K562 (cell line): ENCODE measurements at regions not wholly inside any gene's neighbourhood (a gene's known extent, or its start where the extent isn't known, plus 50 kb on each side); places are given as distances from the start of the nearest gene placed in this dataset.

Experiments used
- ATAC-seq: fragments of 200-7000 bp; cut with Tn5 transposase; 3 replicates; pipeline ENCODE4 v1.9.1; 2020; ENCODE audit warnings: moderate library complexity
- BruUV-seq: library from RNA; stranded (reverse); fragments of 400-500 nt; replicated peaks from 2 replicates; lab custom pipeline; 2021; lab: Mats Ljungman, UMichigan
- CTCF ChIA-PET: fragments of 300-600 bp; formaldehyde crosslinking; extraction: SDS; loops from one replicate; lab custom pipeline; 2021; ENCODE audit warnings: low intra/inter-chr PET ratio; lab: Yijun Ruan, JAX
- POLR2A ChIA-PET: fragments of 300-600, 350-650 bp; sonication (Branson Sonifier 250); formaldehyde crosslinking; extraction: SDS; loops from one replicate; lab custom pipeline; 2021; ENCODE audit warnings: antibody characterized with exemption, inconsistent platforms; lab: Yijun Ruan, JAX
- DNase-seq, 4 experiments: peaks; one replicate each; pipeline versions ENCODE4 v3.0.0 to v3.0.0-alpha.2; 2011 to 2018; ENCODE audit warnings: low spot score in 3 of 4, mixed read lengths in 3 of 4; ENCODE audit errors: extremely low read depth in 1 of 4
- FAIRE-seq: peaks from 2 replicates; lab custom pipeline; 2011; peaks lifted over from hg19 to GRCh38; lab: Jason Lieb, UNC
- H2AFZ ChIP-seq: 2 replicates; pipeline ENCODE4 v1.6.0; 2011; ENCODE audit warnings: low read depth, low read length, control low read depth, inconsistent platforms
- H3K27ac ChIP-seq: fragments of 200-600 bp; 3 replicates; pipeline ENCODE4 v1.8.0; 2011; ENCODE audit warnings: low read depth, mild to moderate bottlenecking, control low read depth, inconsistent platforms, low read length, moderate library complexity, mixed read lengths; ENCODE audit errors: extremely low read depth
- H3K27me3 ChIP-seq, 2 experiments: fragments of 300-600 bp in 1 of 2; 2 replicates in 1 of 2; 3 replicates in 1 of 2; pipeline versions ENCODE4 v1.6.0 to v1.8.0; 2011; ENCODE audit warnings: inconsistent platforms in 2 of 2, low read length in 2 of 2, mild to moderate bottlenecking in 1 of 2, mixed read lengths in 1 of 2, moderate library complexity in 1 of 2; ENCODE audit not compliant: control insufficient read depth in 2 of 2, insufficient read depth in 2 of 2
- H3K36me3 ChIP-seq: fragments of 300-600 bp; 3 replicates; pipeline ENCODE4 v1.8.0; 2011; ENCODE audit warnings: mild to moderate bottlenecking, low read length, inconsistent platforms; ENCODE audit not compliant: control insufficient read depth, insufficient read depth
- H3K4me1 ChIP-seq, 2 experiments: fragments of 200-600 bp in 1 of 2; replicated peaks in 1 of 2; 2 replicates in 1 of 2; 3 replicates in 1 of 2; pipeline versions ENCODE4 v1.5.1 to v1.8.0; 2011; ENCODE audit warnings: inconsistent platforms in 2 of 2, low read length in 2 of 2, mild to moderate bottlenecking in 1 of 2, mixed read lengths in 1 of 2, moderate library complexity in 1 of 2; ENCODE audit not compliant: control insufficient read depth in 2 of 2, insufficient read depth in 2 of 2
- H3K4me2 ChIP-seq: 2 replicates; pipeline ENCODE4 v1.6.1; 2011; ENCODE audit warnings: low read length, control low read depth, inconsistent platforms, mixed read lengths; ENCODE audit not compliant: insufficient read depth
- H3K4me3 ChIP-seq: fragments of 200-600 bp; sonication (generic), shearing (Covaris generic); 2 replicates; pipeline ENCODE4 v1.5.1; 2016; ENCODE audit warnings: control low read depth, inconsistent platforms
- H3K79me2 ChIP-seq: fragments of 200-600 bp; 3 replicates; pipeline ENCODE4 v1.8.0; 2011; ENCODE audit warnings: low read length, inconsistent platforms; ENCODE audit not compliant: control insufficient read depth, insufficient read depth
- H3K9ac ChIP-seq, 2 experiments: 2 replicates each; pipeline versions ENCODE4 v1.6.0 to v1.6.1; 2011; ENCODE audit warnings: low read depth in 2 of 2, low read length in 2 of 2, control low read depth in 1 of 2, inconsistent platforms in 1 of 2, mild to moderate bottlenecking in 1 of 2, mixed read lengths in 1 of 2; ENCODE audit not compliant: insufficient read depth in 1 of 2
- H3K9me1 ChIP-seq: one replicate; pipeline ENCODE4 v1.6.0; 2011; ENCODE audit warnings: inconsistent platforms, mild to moderate bottlenecking, low read length, moderate library complexity; ENCODE audit not compliant: control insufficient read depth, insufficient read depth
- H3K9me3 ChIP-seq: replicated peaks from 2 replicates; pipeline ENCODE4 v1.5.1; 2011; ENCODE audit warnings: low read depth, low read length, inconsistent platforms; ENCODE audit not compliant: control insufficient read depth, insufficient read depth
- H4K20me1 ChIP-seq: replicated peaks from 2 replicates; pipeline ENCODE4 v1.6.1; 2011; ENCODE audit warnings: low read length, inconsistent platforms, mixed read lengths; ENCODE audit not compliant: control insufficient read depth, insufficient read depth
- ARID2 ChIP-seq: fragments of 450-650 bp; IDR thresholded peaks from 2 replicates; pipeline ENCODE4 v1.6.1; 2017; ENCODE audit warnings: antibody characterized with exemption, mild to moderate bottlenecking
- ARNT ChIP-seq, 2 experiments: fragments of 450-650 bp; IDR thresholded peaks; 2 replicates each; pipeline ENCODE4 v1.6.1; 2016; ENCODE audit warnings: mild to moderate bottlenecking in 1 of 2
- ASH1L ChIP-seq: fragments of 450-650 bp; IDR thresholded peaks from 2 replicates; pipeline ENCODE4 v1.6.1; 2018; ENCODE audit warnings: borderline replicate concordance, mild to moderate bottlenecking, low read depth; ENCODE audit not compliant: partially characterized antibody
- CSDE1 ChIP-seq, 2 experiments: fragments of 450-650 bp; IDR thresholded peaks; 2 replicates each; pipeline ENCODE4 v1.6.1; 2016; ENCODE audit warnings: mild to moderate bottlenecking in 1 of 2
- KDM5B ChIP-seq: fragments of 200-600 bp; sonication (generic); IDR thresholded peaks from 2 replicates; pipeline ENCODE4 v1.6.1; 2012; ENCODE audit warnings: low read depth, mild to moderate bottlenecking, moderate library complexity, low read length, control low read depth, inconsistent platforms; ENCODE audit not compliant: insufficient replicate concordance
- POLR2G ChIP-seq: fragments of 200-400 bp; formaldehyde crosslinking; IDR thresholded peaks from 2 replicates; pipeline ENCODE4 v1.6.1; 2017; ENCODE audit warnings: low read depth, mild to moderate bottlenecking, antibody characterized with exemption, low read length, moderate library complexity
- REST ChIP-seq, 2 experiments: fragments of 450-650 bp; formaldehyde crosslinking in 1 of 2; IDR thresholded peaks; 2 replicates each; pipeline versions ENCODE4 v1.4.0 to v1.6.1; 2014 to 2020; ENCODE audit warnings: mild to moderate bottlenecking in 2 of 2, borderline replicate concordance in 1 of 2, low read depth in 1 of 2
- ZNF121 ChIP-seq: sonication (generic); formaldehyde crosslinking; conservative IDR thresholded peaks from 2 replicates; pipeline ENCODE4 v1.8.0; 2022; ENCODE audit warnings: missing genetic modification reagents
- ZNF274 ChIP-seq: IDR thresholded peaks from 2 replicates; pipeline ENCODE4 v1.6.1; 2011; ENCODE audit warnings: low read depth, mild to moderate bottlenecking, low read length, moderate library complexity, borderline replicate concordance
- ZNF316 ChIP-seq: fragments of 450-650 bp; IDR thresholded peaks from 2 replicates; pipeline ENCODE4 v1.6.1; 2016
- WGBS: fragments of 100-300 bp; shearing (Covaris generic); methylation state at CpG from one replicate; pipeline ENCODE4 v1.1.6; 2016; ENCODE audit warnings: low coverage, mixed read lengths; ENCODE audit not compliant: insufficient coverage; ENCODE audit errors: missing lambda C conversion rate; 5-methylcytosine and 5-hydroxymethylcytosine counted together
- in situ Hi-C: fragments of 300-500 bp; cut with MboI; formaldehyde crosslinking; loops from 4 replicates; pipeline ENCODE4 v1.15.0; 2018; ENCODE audit warnings: inconsistent platforms, mixed read lengths
- intact Hi-C: fragments of 100-400 bp; cut with micrococcal nuclease; formaldehyde crosslinking; loops from 2 replicates; pipeline ENCODE4 v1.14.2; 2022
- TF ChIP-seq, protein P1 (sequence below): fragments of 450-650 bp; IDR thresholded peaks from 2 replicates; pipeline ENCODE4 v1.6.1; 2016; ENCODE audit warnings: antibody characterized with exemption

GRCh38 chr2:16525265-16525887, 140.3 kb downstream of the CYRIA start:
- FAIRE-seq (peak; percentile 83), DNase-seq (peak; percentile 75 to 81 (median 78)), ATAC-seq (peak; percentile 97)
- 4% methylated on average over 15 of the region's 15 CpGs for WGBS
- H3K9ac ChIP-seq = no peak overlapping the region
- in situ Hi-C loops = loop anchor here (10.0 kb wide), 1 partner anchor 229 kb away; no protein-coding TSS in a partner anchor
- no peak overlapping the region for H3K4me3 ChIP-seq
- H3K4me1 ChIP-seq = no peaks in the 10 kb centered on the region
- no TSS peak for BruUV-seq
- peak overlapping the region; percentile 35 for H3K4me2 ChIP-seq
- ChIA-PET POLR2A (interaction anchor here (1.0 kb wide), 1 partner anchor 57 kb away, joined by 3 read pairs; no protein-coding TSS in a partner anchor), CTCF (interaction anchor here (0.9 to 2.7 kb wide), 4 partner anchors 81 to 784 kb away, joined by 3 to 24 read pairs (median 6); no protein-coding TSS in a partner anchor)
- H3K27me3 ChIP-seq = peaks cover 7 to 18% of the 10 kb centered on the region in 2 experiments; a peak in 3 of 5 replicates
- no peaks in the 10 kb centered on the region for H3K36me3 ChIP-seq
- no peak overlapping the region for H3K27ac ChIP-seq
- no peaks in the 10 kb centered on the region for H4K20me1 ChIP-seq
- H3K9me3 ChIP-seq = no peaks in the 10 kb centered on the region
- H2AFZ ChIP-seq = peak overlapping the region; percentile 59
- no peaks in the 10 kb centered on the region for H3K9me1 ChIP-seq
- intact Hi-C loops = loop anchor here (1.0 kb wide), 2 partner anchors 83 to 232 kb away; no protein-coding TSS in a partner anchor
- H3K79me2 ChIP-seq = no peaks in the 10 kb centered on the region
- TF ChIP-seq KDM5B = no peak
- no peak for TF ChIP-seq ZNF121 (CRISPR knock-in tag)
- TF ChIP-seq POLR2G = no peak
- TF ChIP-seq REST (IDR thresholded peaks at IDR 0.05; ENCODE audit: borderline replicate concordance) = peak; percentile 55; the same call in 1 of the 2 replicates
- TF ChIP-seq REST (CRISPR knock-in tag; IDR thresholded peaks at IDR 0.05; ENCODE audit: low read depth) = no peak
- no peak for TF ChIP-seq ARID2
- no peak for TF ChIP-seq ZNF274
- no peak for TF ChIP-seq ZNF316
- TF ChIP-seq CSDE1 (IDR thresholded peaks at IDR 0.05) = no peak
- TF ChIP-seq ASH1L = no peak
- TF ChIP-seq, protein P1, sequence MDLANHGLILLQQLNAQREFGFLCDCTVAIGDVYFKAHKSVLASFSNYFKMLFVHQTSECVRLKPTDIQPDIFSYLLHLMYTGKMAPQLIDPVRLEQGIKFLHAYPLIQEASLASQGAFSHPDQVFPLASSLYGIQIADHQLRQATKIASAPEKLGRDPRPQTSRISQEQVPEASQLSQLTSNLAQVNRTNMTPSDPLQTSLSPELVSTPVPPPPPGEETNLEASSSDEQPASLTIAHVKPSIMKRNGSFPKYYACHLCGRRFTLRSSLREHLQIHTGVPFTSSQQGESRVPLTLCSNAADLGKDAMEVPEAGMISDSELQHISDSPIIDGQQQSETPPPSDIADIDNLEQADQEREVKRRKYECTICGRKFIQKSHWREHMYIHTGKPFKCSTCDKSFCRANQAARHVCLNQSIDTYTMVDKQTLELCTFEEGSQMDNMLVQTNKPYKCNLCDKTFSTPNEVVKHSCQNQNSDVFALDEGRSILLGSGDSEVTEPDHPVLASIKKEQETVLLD = no peak
- TF ChIP-seq ARNT (IDR thresholded peaks at IDR 0.05) = no peak
